Loucy (cell line): ENCODE measurements at regions not wholly inside any gene's neighbourhood (a gene's known extent, or its start where the extent isn't known, plus 50 kb on each side); places are given as distances from the start of the nearest gene placed in this dataset.

Experiments
- H2AFZ ChIP-seq: fragments of 200-600 bp; sonication (generic); 2 replicates; pipeline ENCODE4 v1.6.0; 2016; ENCODE audit warnings: antibody characterized with exemption, mild to moderate bottlenecking, low read length, moderate library complexity
- H3F3A ChIP-seq: fragments of 200-600 bp; 2 replicates; pipeline ENCODE4 v1.6.0; 2016; ENCODE audit warnings: antibody characterized with exemption, low read depth, mild to moderate bottlenecking
- H3K27me3 ChIP-seq: fragments of 200-600 bp; sonication (generic); 2 replicates; pipeline ENCODE4 v1.6.1; 2014; ENCODE audit warnings: low read length, mild to moderate bottlenecking; ENCODE audit not compliant: insufficient read depth, poor library complexity, severe bottlenecking
- H3K36me3 ChIP-seq: fragments of 200-600 bp; sonication (generic); 2 replicates; pipeline ENCODE4 v1.6.1; 2016; ENCODE audit warnings: low read length; ENCODE audit not compliant: insufficient read depth
- H3K4me1 ChIP-seq: fragments of 200-600 bp; sonication (generic); 2 replicates; pipeline ENCODE4 v1.5.1; 2014; ENCODE audit warnings: low read length, mild to moderate bottlenecking; ENCODE audit not compliant: insufficient read depth, poor library complexity, severe bottlenecking
- H3K4me2 ChIP-seq: fragments of 200-600 bp; sonication (generic); 2 replicates; pipeline ENCODE4 v1.6.0; 2014; ENCODE audit warnings: antibody characterized with exemption, low read length, low read depth, mild to moderate bottlenecking; ENCODE audit not compliant: poor library complexity, severe bottlenecking
- H3K4me3 ChIP-seq: fragments of 200-600 bp; sonication (generic); 2 replicates; pipeline ENCODE4 v1.5.1; 2014; ENCODE audit warnings: low read length, mild to moderate bottlenecking, mixed read lengths; ENCODE audit not compliant: poor library complexity, severe bottlenecking
- H3K79me2 ChIP-seq: fragments of 200-600 bp; sonication (generic); 2 replicates; pipeline ENCODE4 v1.6.1; 2014; ENCODE audit warnings: low read length; ENCODE audit not compliant: insufficient read depth
- H3K9ac ChIP-seq: fragments of 200-600 bp; sonication (generic); 2 replicates; pipeline ENCODE4 v1.6.0; 2014; ENCODE audit warnings: mild to moderate bottlenecking, low read depth, low read length, moderate library complexity; ENCODE audit not compliant: poor library complexity, severe bottlenecking
- H3K9me2 ChIP-seq: fragments of 200-600 bp; sonication (generic); replicated peaks from 2 replicates; pipeline ENCODE4 v1.6.1; 2016; ENCODE audit warnings: low read depth, low read length, mixed read lengths
- H3K9me3 ChIP-seq: fragments of 200-600 bp; sonication (generic); 2 replicates; pipeline ENCODE4 v1.6.1; 2014; ENCODE audit warnings: mild to moderate bottlenecking, antibody characterized with exemption, low read length, low read depth; ENCODE audit not compliant: insufficient read depth
- H4K20me1 ChIP-seq: fragments of 200-600 bp; sonication (generic); 2 replicates; pipeline ENCODE4 v1.6.0; 2014; ENCODE audit warnings: antibody characterized with exemption, low read length, mild to moderate bottlenecking; ENCODE audit not compliant: insufficient read depth, poor library complexity, severe bottlenecking
- EZH2phosphoT487 ChIP-seq: fragments of 200-600 bp; IDR thresholded peaks from 2 replicates; pipeline ENCODE4 v1.6.1; 2018; ENCODE audit warnings: antibody characterized with exemption, mild to moderate bottlenecking, moderate library complexity, borderline replicate concordance
- TF ChIP-seq, protein P1 (sequence below): fragments of 200-600 bp; sonication (generic); conservative IDR thresholded peaks from 2 replicates; pipeline ENCODE4 v1.5.1; 2014; ENCODE audit warnings: mild to moderate bottlenecking, antibody characterized with exemption, low read length

DNA sequence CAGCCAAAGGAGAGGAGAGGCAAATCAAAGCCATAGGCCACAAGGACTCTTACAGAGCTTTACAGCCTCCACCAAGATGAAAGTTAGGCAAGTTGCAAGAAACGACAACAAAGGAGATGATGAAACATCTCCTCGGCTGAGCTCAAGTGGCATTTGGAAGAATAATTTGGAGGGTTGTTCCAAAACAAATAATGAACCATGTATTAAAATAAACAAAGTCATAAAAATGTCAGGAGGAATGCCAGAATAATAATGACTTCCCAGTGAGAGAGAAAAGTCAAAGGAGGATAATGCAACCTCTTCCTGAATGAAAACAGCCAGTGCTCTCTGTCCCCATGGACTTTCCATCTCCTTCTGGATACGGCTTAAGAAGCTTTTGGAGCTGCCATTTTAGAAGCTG is 371.4 kb upstream of the ID4 start:
- Histone ChIP-seq H3F3A (no peaks in the 10 kb centered on the region), H3K9me2 (no peaks in the 10 kb centered on the region), H3K27me3 (no peaks in the 10 kb centered on the region), H3K4me1 (no peaks in the 10 kb centered on the region), H3K79me2 (no peaks in the 10 kb centered on the region), H3K9me3 (no peaks in the 10 kb centered on the region), H4K20me1 (no peaks in the 10 kb centered on the region), H3K4me2 (no peak overlapping the region), H3K4me3 (no peak overlapping the region), H3K36me3 (no peaks in the 10 kb centered on the region), H2AFZ (no peak overlapping the region), H3K9ac (no peak overlapping the region)
- no peak for TF ChIP-seq EZH2phosphoT487
- TF ChIP-seq, protein P1, sequence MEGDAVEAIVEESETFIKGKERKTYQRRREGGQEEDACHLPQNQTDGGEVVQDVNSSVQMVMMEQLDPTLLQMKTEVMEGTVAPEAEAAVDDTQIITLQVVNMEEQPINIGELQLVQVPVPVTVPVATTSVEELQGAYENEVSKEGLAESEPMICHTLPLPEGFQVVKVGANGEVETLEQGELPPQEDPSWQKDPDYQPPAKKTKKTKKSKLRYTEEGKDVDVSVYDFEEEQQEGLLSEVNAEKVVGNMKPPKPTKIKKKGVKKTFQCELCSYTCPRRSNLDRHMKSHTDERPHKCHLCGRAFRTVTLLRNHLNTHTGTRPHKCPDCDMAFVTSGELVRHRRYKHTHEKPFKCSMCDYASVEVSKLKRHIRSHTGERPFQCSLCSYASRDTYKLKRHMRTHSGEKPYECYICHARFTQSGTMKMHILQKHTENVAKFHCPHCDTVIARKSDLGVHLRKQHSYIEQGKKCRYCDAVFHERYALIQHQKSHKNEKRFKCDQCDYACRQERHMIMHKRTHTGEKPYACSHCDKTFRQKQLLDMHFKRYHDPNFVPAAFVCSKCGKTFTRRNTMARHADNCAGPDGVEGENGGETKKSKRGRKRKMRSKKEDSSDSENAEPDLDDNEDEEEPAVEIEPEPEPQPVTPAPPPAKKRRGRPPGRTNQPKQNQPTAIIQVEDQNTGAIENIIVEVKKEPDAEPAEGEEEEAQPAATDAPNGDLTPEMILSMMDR, result no peak

DNA sequence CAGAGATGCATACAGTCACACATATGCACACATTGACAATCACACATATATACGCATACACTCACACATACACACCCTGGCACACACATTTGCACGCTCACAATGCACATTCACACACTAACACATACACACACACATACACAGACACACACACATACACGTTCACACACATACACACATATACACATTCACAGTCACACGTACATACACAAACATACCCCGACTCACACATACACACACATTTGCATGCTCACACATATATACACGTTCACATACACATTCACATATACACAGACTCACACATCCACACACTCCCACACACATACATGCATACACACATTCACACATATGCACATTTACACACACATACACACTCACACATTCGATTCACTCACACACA is 366.8 kb upstream of the ID4 start:
- H3K4me3 ChIP-seq, result no peak overlapping the region
- no peaks in the 10 kb centered on the region for H3K9me3 ChIP-seq
- TF ChIP-seq EZH2phosphoT487, result no peak
- H2AFZ ChIP-seq, result no peak overlapping the region
- no peaks in the 10 kb centered on the region for H3K4me1 ChIP-seq
- H3K79me2 ChIP-seq, result no peaks in the 10 kb centered on the region
- H3K9me2 ChIP-seq, result no peaks in the 10 kb centered on the region
- H4K20me1 ChIP-seq, result no peaks in the 10 kb centered on the region
- H3K36me3 ChIP-seq, result no peaks in the 10 kb centered on the region
- H3K9ac ChIP-seq, result no peak overlapping the region
- H3K27me3 ChIP-seq, result no peaks in the 10 kb centered on the region
- no peak overlapping the region for H3K4me2 ChIP-seq
- no peaks in the 10 kb centered on the region for H3F3A ChIP-seq

DNA sequence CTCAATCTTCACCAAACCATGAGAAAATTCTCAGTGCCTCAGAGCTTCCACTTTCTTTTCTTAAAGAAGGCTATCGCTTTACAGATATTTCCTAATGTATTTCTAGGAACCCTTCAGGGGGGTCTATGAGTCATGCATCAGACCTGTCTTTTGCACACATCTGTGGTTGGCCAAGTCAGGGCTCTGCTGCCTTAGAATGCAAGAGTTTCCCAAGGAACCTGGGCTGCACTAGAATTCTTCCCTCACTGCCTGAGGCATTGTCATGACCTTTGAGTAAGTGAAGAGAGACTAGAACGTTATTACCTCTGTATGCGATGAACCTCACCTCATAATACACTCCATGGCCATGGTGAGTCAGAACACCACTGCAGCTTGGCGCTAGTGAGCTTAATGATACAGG is 365.0 kb upstream of the ID4 start:
- Histone ChIP-seq H3K36me3 (no peaks in the 10 kb centered on the region), H3K4me3 (no peak overlapping the region), H3K27me3 (no peaks in the 10 kb centered on the region), H3K4me1 (no peaks in the 10 kb centered on the region), H4K20me1 (no peaks in the 10 kb centered on the region), H3K9ac (no peak overlapping the region), H3K9me3 (no peaks in the 10 kb centered on the region), H3K4me2 (no peak overlapping the region), H3K9me2 (no peaks in the 10 kb centered on the region), H3K79me2 (no peaks in the 10 kb centered on the region), H3F3A (no peaks in the 10 kb centered on the region), H2AFZ (no peak overlapping the region)
- TF ChIP-seq EZH2phosphoT487, result no peak
- TF ChIP-seq, protein P1, result no peak

DNA sequence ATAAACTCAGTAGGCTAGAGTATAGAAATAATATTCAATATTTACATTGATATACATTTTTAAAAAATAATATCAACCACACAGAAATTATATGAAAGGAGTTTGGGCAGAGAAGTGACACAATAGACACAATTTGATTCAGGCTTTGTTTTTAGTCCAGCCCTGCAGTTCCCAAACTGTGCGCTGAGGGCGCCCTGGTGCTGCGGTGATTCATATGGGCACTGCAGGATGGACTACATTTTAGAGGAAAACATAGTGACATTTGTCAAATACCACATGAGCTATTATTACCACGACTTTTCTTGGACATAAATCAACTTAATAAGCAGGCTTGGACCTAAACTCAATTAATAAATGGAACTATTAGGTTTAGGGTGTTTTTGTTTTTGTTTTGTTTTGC is 364.3 kb upstream of the ID4 start:
- no peak overlapping the region for H3K4me3 ChIP-seq
- H3K4me2 ChIP-seq, result no peak overlapping the region
- TF ChIP-seq, protein P1, result no peak; the same call in 1 of the 2 replicates
- TF ChIP-seq EZH2phosphoT487, result no peak
- H3K9me3 ChIP-seq, result no peaks in the 10 kb centered on the region; the same call in 1 of the 2 replicates
- H3K36me3 ChIP-seq, result no peaks in the 10 kb centered on the region
- H4K20me1 ChIP-seq, result no peaks in the 10 kb centered on the region
- no peaks in the 10 kb centered on the region for H3K4me1 ChIP-seq
- H3K27me3 ChIP-seq, result no peaks in the 10 kb centered on the region
- no peak overlapping the region for H2AFZ ChIP-seq
- H3K79me2 ChIP-seq, result no peaks in the 10 kb centered on the region
- H3K9ac ChIP-seq, result no peak overlapping the region
- H3F3A ChIP-seq, result no peaks in the 10 kb centered on the region
- H3K9me2 ChIP-seq, result no peaks in the 10 kb centered on the region
